ENCODE measurements at regions not wholly inside any gene's neighbourhood (a gene's known extent, or its start where the extent isn't known, plus 50 kb on each side); places are given as distances from the start of the nearest gene placed in this dataset.

GRCh38 chr5:85476617-85477016 lies 1091.9 kb upstream of the EDIL3 start:
- no TSS peak for BruUV-seq (replicated peaks)
- no peak for TF ChIP-seq MXD4 (CRISPR knock-in tag; IDR thresholded peaks at IDR 0.05)
- FAIRE-seq, result no peak
- CTCF ChIA-PET (ENCODE audit: low intra/inter-chr PET ratio, low total read pairs), result no interaction called here
- no peak overlapping the region for H3K4me2 ChIP-seq (ENCODE audit: low read depth, low read length)
- H3K27ac ChIP-seq (ENCODE audit: extremely low read length, insufficient read depth, low read length), result no peak overlapping the region
- H3K9ac ChIP-seq (ENCODE audit: insufficient read depth, low read depth, low read length), result no peak overlapping the region
- no peak overlapping the region for H2AFZ ChIP-seq (ENCODE audit: low read length)
- peaks cover 68% of the 10 kb centered on the region for H3K9me3 ChIP-seq (ENCODE audit: low read length)
- in situ Hi-C loops (cut with HindIII; ENCODE audit: extremely low pct_ligation_motif_present, low pct_unique_long_range_greater_than_20kb) (no loop called here), intact Hi-C loops (cut with micrococcal nuclease; ENCODE audit: unreplicated experiment) (no loop called here)
- no peaks in the 10 kb centered on the region for H4K20me1 ChIP-seq (ENCODE audit: insufficient read depth, low read length)
- H3K27me3 ChIP-seq (ENCODE audit: control insufficient read depth in 1 of 2, insufficient read depth in 2 of 2, low read length in 2 of 2), result no peaks in the 10 kb centered on the region
- H3K36me3 ChIP-seq (replicated peaks in 1 of 2; ENCODE audit: control insufficient read depth in 1 of 2, insufficient read depth in 2 of 2, low read length in 2 of 2), result no peaks in the 10 kb centered on the region
- no peaks in the 10 kb centered on the region for H3K79me2 ChIP-seq (ENCODE audit: insufficient read depth, low read length)
- POLR2A ChIA-PET, result no interaction called here
- DNase-seq (ENCODE audit: low spot score), result no peak
- no peak overlapping the region for H3K4me3 ChIP-seq (replicated peaks in 1 of 3; ENCODE audit: insufficient read depth in 1 of 3, low read depth in 2 of 3, low read length in 3 of 3)
- ATAC-seq, result no peak
- H3K4me1 ChIP-seq (ENCODE audit: insufficient read depth, low read length), result no peaks in the 10 kb centered on the region

- DNase-seq (ENCODE audit: low spot score) (no peak), ATAC-seq (no peak), FAIRE-seq (no peak)
- in situ Hi-C loops (cut with HindIII; ENCODE audit: extremely low pct_ligation_motif_present, low pct_unique_long_range_greater_than_20kb), result no loop called here
- Histone ChIP-seq H2AFZ (ENCODE audit: low read length) (no peak overlapping the region), H3K27ac (ENCODE audit: extremely low read length, insufficient read depth, low read length) (no peak overlapping the region), H3K9ac (ENCODE audit: insufficient read depth, low read depth, low read length) (no peak overlapping the region), H3K4me2 (ENCODE audit: low read depth, low read length) (no peak overlapping the region), H3K4me3 (replicated peaks in 1 of 3; ENCODE audit: insufficient read depth in 1 of 3, low read depth in 2 of 3, low read length in 3 of 3) (no peak overlapping the region), H3K79me2 (ENCODE audit: insufficient read depth, low read length) (no peaks in the 10 kb centered on the region), H3K27me3 (ENCODE audit: control insufficient read depth in 1 of 2, insufficient read depth in 2 of 2, low read length in 2 of 2) (no peaks in the 10 kb centered on the region), H3K9me3 (ENCODE audit: low read length) (peaks cover 72% of the 10 kb centered on the region), H3K36me3 (replicated peaks in 1 of 2; ENCODE audit: control insufficient read depth in 1 of 2, insufficient read depth in 2 of 2, low read length in 2 of 2) (no peaks in the 10 kb centered on the region), H4K20me1 (ENCODE audit: insufficient read depth, low read length) (no peaks in the 10 kb centered on the region), H3K4me1 (ENCODE audit: insufficient read depth, low read length) (no peaks in the 10 kb centered on the region)
- WGBS (ENCODE audit: low lambda C conversion rate), result 56% methylated on average over 4 of the region's 4 CpGs
- no TSS peak for BruUV-seq (replicated peaks)
- TF ChIP-seq MEF2D (CRISPR knock-in tag; IDR thresholded peaks at IDR 0.05), result no peak
- no peak for TF ChIP-seq XRCC5 (optimal IDR thresholded peaks at IDR 0.05; ENCODE audit: low read length)
- TF ChIP-seq, protein P1, sequence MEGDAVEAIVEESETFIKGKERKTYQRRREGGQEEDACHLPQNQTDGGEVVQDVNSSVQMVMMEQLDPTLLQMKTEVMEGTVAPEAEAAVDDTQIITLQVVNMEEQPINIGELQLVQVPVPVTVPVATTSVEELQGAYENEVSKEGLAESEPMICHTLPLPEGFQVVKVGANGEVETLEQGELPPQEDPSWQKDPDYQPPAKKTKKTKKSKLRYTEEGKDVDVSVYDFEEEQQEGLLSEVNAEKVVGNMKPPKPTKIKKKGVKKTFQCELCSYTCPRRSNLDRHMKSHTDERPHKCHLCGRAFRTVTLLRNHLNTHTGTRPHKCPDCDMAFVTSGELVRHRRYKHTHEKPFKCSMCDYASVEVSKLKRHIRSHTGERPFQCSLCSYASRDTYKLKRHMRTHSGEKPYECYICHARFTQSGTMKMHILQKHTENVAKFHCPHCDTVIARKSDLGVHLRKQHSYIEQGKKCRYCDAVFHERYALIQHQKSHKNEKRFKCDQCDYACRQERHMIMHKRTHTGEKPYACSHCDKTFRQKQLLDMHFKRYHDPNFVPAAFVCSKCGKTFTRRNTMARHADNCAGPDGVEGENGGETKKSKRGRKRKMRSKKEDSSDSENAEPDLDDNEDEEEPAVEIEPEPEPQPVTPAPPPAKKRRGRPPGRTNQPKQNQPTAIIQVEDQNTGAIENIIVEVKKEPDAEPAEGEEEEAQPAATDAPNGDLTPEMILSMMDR (CRISPR knock-in tag; IDR thresholded peaks at IDR 0.05), result no peak
- no peak for TF ChIP-seq ZNF747 (CRISPR knock-in tag; IDR thresholded peaks at IDR 0.05; ENCODE audit: borderline replicate concordance)
- TF ChIP-seq JUNB (CRISPR knock-in tag; IDR thresholded peaks at IDR 0.05; ENCODE audit: borderline replicate concordance), result no peak
- TF ChIP-seq SIN3A (IDR thresholded peaks at IDR 0.05; ENCODE audit: borderline replicate concordance, low read depth, low read length), result no peak
- TF ChIP-seq ZNF775 (CRISPR knock-in tag; IDR thresholded peaks at IDR 0.05; ENCODE audit: borderline replicate concordance), result no peak
- POLR2A ChIA-PET, result no interaction called here
- CTCF ChIA-PET (ENCODE audit: low intra/inter-chr PET ratio, low total read pairs), result no interaction called here
- intact Hi-C loops (cut with micrococcal nuclease; ENCODE audit: unreplicated experiment), result no loop called here
Measured at GRCh38 chr5:85479849-85480248, 1095.2 kb upstream of the EDIL3 start.

All from HepG2 (cell line).